Astrocyte (in vitro differentiated cells and primary cell): ENCODE measurements at regions not wholly inside any gene's neighbourhood (a gene's known extent, or its start where the extent isn't known, plus 50 kb on each side); places are given as distances from the start of the nearest gene placed in this dataset.

Experiments used
- CTCF ChIP-seq: IDR thresholded peaks from 2 replicates; pipeline ENCODE4 v1.5.1; 2011; ENCODE audit warnings: low read depth, mild to moderate bottlenecking, inconsistent platforms, low read length, moderate library complexity; ENCODE audit not compliant: insufficient read depth
- EZH2 ChIP-seq: IDR thresholded peaks from 2 replicates; pipeline ENCODE4 v1.6.1; 2012; ENCODE audit warnings: mild to moderate bottlenecking, low read length, inconsistent platforms; ENCODE audit not compliant: insufficient read depth

- TF ChIP-seq CTCF (no peak), EZH2 (no peak)
Observed at GRCh38 chr6:81966968-81967367, 214.5 kb upstream of the TENT5A start.
